ENCODE measurements at regions not wholly inside any gene's neighbourhood (a gene's known extent, or its start where the extent isn't known, plus 50 kb on each side); places are given as distances from the start of the nearest gene placed in this dataset.

GRCh38 chr6:11923621-11924020, 88.5 kb upstream of the HIVEP1 start:
- TF ChIP-seq CTCF (conservative IDR thresholded peaks at IDR 0.05) (no peak), ZFX (IDR thresholded peaks at IDR 0.05) (no peak)

Measured in C4-2B (cell line).